SH-SY5Y (cell line): ENCODE measurements at regions not wholly inside any gene's neighbourhood (a gene's known extent, or its start where the extent isn't known, plus 50 kb on each side); places are given as distances from the start of the nearest gene placed in this dataset.

Experiments used
- GATA2 ChIP-seq: IDR thresholded peaks from 2 replicates; pipeline ENCODE4 v1.6.1; 2011; ENCODE audit warnings: mild to moderate bottlenecking, low read depth, low read length
- GATA3 ChIP-seq: IDR thresholded peaks from 2 replicates; pipeline ENCODE4 v1.6.1; 2011; ENCODE audit warnings: low read depth, mild to moderate bottlenecking, low read length, moderate library complexity

DNA sequence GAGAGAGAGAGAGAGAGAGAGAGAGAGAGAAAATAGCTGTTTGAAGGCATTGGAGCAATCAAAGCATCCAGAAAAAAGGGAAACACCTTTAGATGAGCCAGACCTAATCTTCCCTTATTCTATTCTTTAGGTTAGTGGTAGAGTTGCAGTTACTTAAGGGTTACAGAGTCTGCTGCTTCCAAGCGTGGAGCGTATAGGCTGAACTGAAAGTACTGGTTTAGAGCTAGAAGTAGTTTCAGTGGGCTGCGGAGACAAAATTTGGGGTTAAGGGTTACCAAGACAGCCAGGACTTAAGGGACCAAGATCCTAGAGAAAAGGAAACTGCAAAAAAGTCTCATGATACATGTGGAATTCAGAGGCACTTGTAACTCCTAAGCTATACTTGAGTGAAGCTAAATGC, 66.1 kb upstream of the MEIS2 start:
- TF ChIP-seq GATA3 (no peak), GATA2 (no peak)
